Skeletal muscle cell (primary cell): ENCODE measurements at regions not wholly inside any gene's neighbourhood (a gene's known extent, or its start where the extent isn't known, plus 50 kb on each side); places are given as distances from the start of the nearest gene placed in this dataset.

Experiments
- DNase-seq: peaks from one replicate; pipeline ENCODE4 v3.0.0-alpha.2; 2010; ENCODE audit warnings: low read depth
- H3K4me3 ChIP-seq: 2 replicates; pipeline ENCODE4 v1.5.1; 2011; ENCODE audit warnings: low read depth, mild to moderate bottlenecking, control low read depth, low read length, moderate library complexity

- no peak overlapping the region for H3K4me3 ChIP-seq
- DNase-seq, result no peak
Observed at GRCh38 chr1:185427776-185428175, 110.7 kb upstream of the IVNS1ABP start.

GRCh38 chr1:185427264-185427663, 110.2 kb upstream of the IVNS1ABP start:
- DNase-seq, result no peak
- H3K4me3 ChIP-seq, result no peak overlapping the region

DNA sequence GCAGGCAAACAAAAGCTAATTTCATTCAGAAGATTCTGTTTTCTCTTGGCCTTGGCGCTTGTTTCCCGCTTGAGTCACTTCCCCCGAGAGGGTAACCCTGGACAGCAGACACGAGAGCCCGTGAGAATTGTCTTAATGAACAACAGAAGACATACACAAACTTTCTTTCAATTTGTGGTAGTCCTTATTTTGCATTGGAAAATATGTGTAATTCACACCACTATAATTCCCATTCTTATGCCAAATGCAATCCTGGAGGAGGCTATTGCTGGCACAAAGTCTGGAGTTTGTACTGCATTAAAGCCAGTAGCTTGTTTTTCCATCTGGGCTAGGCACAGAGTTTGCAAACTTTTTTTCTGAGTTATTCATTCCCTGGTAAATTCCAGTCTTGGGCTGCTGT, 109.8 kb upstream of the IVNS1ABP start:
- no peak overlapping the region for H3K4me3 ChIP-seq
- DNase-seq, result no peak

GRCh38 chr1:185425163-185425562, 108.1 kb upstream of the IVNS1ABP start:
- no peak overlapping the region for H3K4me3 ChIP-seq
- no peak for DNase-seq

DNA sequence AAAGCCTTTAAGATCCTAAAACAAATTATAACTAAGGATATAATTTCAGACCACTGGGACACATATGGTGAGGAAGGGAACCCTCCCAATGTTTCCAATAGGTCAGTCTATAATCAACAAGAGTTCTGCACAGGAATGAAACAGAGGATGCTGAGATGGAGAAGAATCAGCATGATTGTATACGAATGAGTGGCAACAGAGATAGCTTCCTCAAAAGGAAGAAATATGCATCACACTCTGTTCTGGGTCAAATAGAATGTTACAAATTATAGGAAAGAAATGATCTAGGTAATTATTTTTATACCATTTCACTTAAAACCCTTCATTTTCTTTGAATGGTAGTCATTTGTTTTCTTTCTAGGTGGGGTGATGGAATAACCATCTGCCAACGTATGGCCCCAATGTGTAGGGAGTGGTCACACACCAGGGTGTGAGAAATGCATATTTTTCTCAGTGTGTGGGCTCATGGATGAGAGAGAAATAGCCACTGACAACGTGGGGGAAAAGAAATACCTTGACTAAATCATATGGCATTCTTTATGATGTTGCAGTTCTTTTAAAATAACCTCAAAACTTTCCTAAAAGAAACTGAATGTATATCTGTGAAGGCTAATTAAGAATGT, 104.6 kb upstream of the IVNS1ABP start:
- no peak for DNase-seq
- H3K4me3 ChIP-seq, result no peak overlapping the region

GRCh38 chr1:185420588-185421081, 103.6 kb upstream of the IVNS1ABP start:
- DNase-seq, result no peak
- H3K4me3 ChIP-seq, result no peak overlapping the region

- no peak overlapping the region for H3K4me3 ChIP-seq
- no peak for DNase-seq
Observed at GRCh38 chr1:185419718-185420117, 102.7 kb upstream of the IVNS1ABP start.

- DNase-seq, result no peak
- no peak overlapping the region for H3K4me3 ChIP-seq
Observed at GRCh38 chr1:185418472-185418871, 101.4 kb upstream of the IVNS1ABP start.

DNA sequence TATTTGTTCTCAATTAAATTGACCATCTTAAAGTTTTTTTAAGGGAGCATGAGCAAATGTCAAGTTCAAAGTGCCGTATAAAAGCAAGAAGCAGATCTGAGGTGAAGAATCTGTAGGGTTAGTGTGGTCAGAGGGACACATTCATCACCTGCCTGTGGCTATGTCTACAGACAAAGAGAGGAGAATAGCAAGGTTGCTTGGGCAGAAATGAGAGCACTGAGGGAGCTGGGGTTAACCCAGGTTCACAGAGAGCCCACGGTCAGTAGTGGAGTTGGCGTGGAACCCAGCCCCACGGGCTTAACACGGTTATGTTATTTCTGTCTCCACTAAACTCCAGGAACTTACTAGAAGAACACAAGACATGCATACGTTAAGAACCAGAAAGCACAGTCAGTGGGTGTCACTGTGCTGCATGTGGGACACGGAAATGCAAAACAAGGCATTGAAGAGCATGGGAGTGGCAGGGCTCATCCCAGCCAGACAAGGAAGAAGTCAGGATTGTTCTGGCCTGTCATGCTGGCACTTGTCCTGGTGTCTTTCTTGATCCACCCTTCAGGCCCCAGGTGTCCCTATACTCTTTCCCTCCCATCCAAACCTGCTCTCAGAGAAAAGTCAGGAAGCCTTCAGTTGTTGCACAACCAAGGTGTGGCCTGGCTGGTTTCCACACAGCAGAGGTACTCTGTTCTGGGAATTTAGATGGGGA, 95.5 kb upstream of the IVNS1ABP start:
- no peak for DNase-seq
- H3K4me3 ChIP-seq, result no peak overlapping the region

DNA sequence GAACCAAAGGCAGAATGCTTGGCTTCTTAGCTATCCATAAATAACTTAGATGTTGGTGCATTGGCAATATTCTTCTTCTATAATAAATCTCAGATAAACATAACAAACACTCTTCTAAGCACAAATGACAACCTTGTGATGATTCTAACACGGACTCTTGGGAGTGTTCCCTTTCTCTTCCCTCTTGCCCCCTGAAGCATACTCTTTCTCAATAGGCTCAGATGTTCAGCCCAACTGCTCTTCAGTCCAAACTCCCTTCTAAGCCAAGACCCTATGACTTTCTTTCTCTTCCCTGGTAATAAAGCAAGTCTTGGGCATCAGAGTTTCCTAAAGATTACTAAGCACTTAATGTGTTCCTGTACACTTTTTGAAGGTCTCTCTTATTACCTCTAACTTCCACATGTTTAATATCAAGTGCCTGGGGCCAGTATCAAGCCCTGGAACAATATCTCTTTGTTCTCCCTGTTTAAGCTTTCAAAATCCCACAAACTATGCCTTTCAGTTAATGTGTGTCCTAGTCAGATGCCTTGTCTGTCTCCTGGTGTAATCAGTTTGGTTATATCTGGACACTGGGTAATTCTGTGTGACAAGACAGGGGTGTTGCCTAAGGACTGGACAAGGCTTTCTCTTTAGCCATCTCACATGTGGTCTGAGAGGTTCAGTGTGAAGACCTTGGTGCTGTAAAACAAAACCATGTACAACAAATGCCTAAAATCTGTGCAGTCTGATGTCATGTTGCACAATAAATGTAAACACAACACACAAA, 92.9 kb upstream of the IVNS1ABP start:
- no peak for DNase-seq
- H3K4me3 ChIP-seq, result no peak overlapping the region

- H3K4me3 ChIP-seq, result no peak overlapping the region
Observed at GRCh38 chr1:185409345-185409744, 92.3 kb upstream of the IVNS1ABP start.

DNA sequence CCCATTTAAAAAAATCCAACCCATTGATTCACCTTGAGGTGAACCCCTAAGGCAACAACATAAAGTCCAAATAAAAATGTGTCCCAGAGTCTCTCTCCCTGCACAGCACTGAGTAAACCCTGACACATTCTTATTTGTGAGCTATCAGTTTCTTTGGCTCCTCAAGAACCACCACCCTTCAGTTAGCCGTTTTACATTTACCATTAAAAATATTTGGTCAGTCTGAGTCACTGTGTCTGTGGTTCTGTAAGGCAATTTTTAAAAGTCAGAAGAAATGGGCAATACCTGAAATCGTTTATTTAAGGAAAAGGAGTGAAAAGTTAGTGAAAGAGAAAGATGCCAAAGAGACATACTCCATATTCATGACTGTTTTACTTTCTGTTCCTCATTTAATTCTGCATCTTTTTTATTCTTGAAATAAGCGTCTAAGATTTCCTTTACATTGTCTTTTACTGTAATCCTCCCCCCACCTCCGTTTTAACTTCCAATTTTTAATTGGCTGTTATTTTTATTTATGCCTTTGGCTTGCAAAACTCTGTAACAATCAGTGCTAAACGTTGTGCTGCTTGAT, 91.7 kb upstream of the IVNS1ABP start:
- H3K4me3 ChIP-seq, result no peak overlapping the region
- no peak for DNase-seq

More at GRCh38 chr1:185409345-185409744, 92.3 kb upstream of the IVNS1ABP start:
- DNase-seq, result no peak

DNA sequence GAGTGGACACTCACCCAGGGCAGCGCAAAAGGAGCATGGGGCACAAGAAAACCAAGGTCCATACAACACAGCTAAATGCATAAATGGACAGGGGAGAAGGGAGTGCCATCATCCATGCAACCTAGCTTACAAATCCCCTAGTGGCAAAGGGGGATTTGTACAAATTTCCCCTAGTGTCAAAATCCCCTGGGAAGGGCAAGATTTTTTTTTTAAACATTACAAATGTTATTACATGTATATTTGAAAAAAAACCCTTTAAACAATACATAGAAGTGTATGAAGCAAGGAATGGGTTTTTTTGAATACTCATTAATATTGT, 89.6 kb upstream of the IVNS1ABP start:
- DNase-seq, result no peak
- H3K4me3 ChIP-seq, result no peak overlapping the region

GRCh38 chr1:185406006-185406690, 89.1 kb upstream of the IVNS1ABP start:
- no peak for DNase-seq
- no peak overlapping the region for H3K4me3 ChIP-seq

GRCh38 chr1:185404907-185405568, 88.0 kb upstream of the IVNS1ABP start:
- H3K4me3 ChIP-seq, result no peak overlapping the region
- no peak for DNase-seq

DNA sequence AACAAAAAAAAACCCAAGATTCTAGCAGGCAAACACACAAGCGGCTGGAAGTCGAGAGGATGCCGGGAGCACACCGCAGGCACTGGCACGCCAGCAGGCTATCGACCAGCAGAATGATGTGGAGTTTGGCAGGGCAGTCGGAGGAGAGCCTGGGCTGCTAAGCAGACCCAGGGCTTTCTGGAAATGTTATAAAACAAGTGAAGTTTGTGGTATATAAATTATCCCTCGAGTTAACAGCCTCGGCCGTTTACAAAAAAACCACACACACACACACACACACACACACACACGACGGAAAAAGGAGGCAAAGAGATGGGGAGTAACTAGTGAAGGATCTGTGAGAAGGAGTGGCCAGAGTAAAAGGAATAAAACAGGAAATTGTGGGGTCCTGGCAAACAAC, 87.2 kb upstream of the IVNS1ABP start:
- no peak overlapping the region for H3K4me3 ChIP-seq
- no peak for DNase-seq

- no peak overlapping the region for H3K4me3 ChIP-seq
- DNase-seq, result no peak
Observed at GRCh38 chr1:185402930-185403329, 85.9 kb upstream of the IVNS1ABP start.

GRCh38 chr1:185401019-185401418, 84.0 kb upstream of the IVNS1ABP start:
- H3K4me3 ChIP-seq, result no peak overlapping the region
- no peak for DNase-seq

- DNase-seq, result no peak
- no peak overlapping the region for H3K4me3 ChIP-seq
Observed at GRCh38 chr1:185400052-185400451, 83.0 kb upstream of the IVNS1ABP start.
